ENCODE measurements at regions not wholly inside any gene's neighbourhood (a gene's known extent, or its start where the extent isn't known, plus 50 kb on each side); places are given as distances from the start of the nearest gene placed in this dataset.

- no peaks in the 10 kb centered on the region for H3K36me3 ChIP-seq (ENCODE audit: control insufficient read depth in 2 of 2, insufficient read depth in 2 of 2, low read length in 1 of 2)
- 100% methylated on average over 1 of the region's 1 CpG for WGBS
- H3K4me3 ChIP-seq (ENCODE audit: low read length in 2 of 2): no peak overlapping the region
- no peaks in the 10 kb centered on the region for H3K27me3 ChIP-seq (ENCODE audit: control insufficient read depth in 2 of 2, insufficient read depth in 1 of 2, low read length in 1 of 2)
- H3K27ac ChIP-seq (ENCODE audit: low read depth in 1 of 2, low read length in 1 of 2): no peak overlapping the region
- DNase-seq (ENCODE audit: low read depth in 6 of 9, low spot score in 9 of 9): no peak
- no peaks in the 10 kb centered on the region for H3K4me1 ChIP-seq (ENCODE audit: control insufficient read depth in 2 of 2, insufficient read depth in 2 of 2, low read length in 2 of 2)
- no peaks in the 10 kb centered on the region for H3K9me3 ChIP-seq (ENCODE audit: control insufficient read depth in 2 of 2, insufficient read depth in 1 of 2, low read length in 1 of 2)
These were observed 800.3 kb downstream of the TUSC7 start for GRCh38 chr3:117509858-117510257.

GRCh38 chr3:117510396-117510795, 800.8 kb downstream of the TUSC7 start:
- H3K27me3 ChIP-seq (ENCODE audit: control insufficient read depth in 2 of 2, insufficient read depth in 1 of 2, low read length in 1 of 2): no peaks in the 10 kb centered on the region
- no peaks in the 10 kb centered on the region for H3K9me3 ChIP-seq (ENCODE audit: control insufficient read depth in 2 of 2, insufficient read depth in 1 of 2, low read length in 1 of 2)
- H3K36me3 ChIP-seq (ENCODE audit: control insufficient read depth in 2 of 2, insufficient read depth in 2 of 2, low read length in 1 of 2): no peaks in the 10 kb centered on the region
- no peak overlapping the region for H3K27ac ChIP-seq (ENCODE audit: low read depth in 1 of 2, low read length in 1 of 2)
- no peaks in the 10 kb centered on the region for H3K4me1 ChIP-seq (ENCODE audit: control insufficient read depth in 2 of 2, insufficient read depth in 2 of 2, low read length in 2 of 2)
- H3K4me3 ChIP-seq (ENCODE audit: low read length in 2 of 2): no peak overlapping the region
- WGBS: 75% methylated on average over 1 of the region's 1 CpG
- no peak for DNase-seq (ENCODE audit: low read depth in 6 of 9, low spot score in 9 of 9)

DNA sequence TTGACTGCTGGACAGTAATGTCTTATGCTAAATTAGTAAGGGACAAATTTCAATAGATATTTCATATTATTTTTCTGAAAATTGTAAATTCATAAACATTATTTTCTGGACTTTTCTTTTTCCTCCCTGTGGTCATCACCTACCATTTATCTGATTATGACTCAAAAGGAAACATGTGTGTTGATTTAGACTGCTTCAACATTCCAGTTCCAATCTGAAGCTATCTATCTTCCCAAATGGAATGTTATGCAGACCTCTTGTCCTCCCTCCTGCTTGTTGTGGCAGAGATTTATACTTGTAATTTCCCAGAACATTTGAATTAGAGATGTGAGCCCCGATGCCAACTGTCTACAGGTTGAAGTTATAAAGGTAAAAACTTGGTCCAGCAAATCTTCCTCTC, 803.4 kb downstream of the TUSC7 start:
- H3K36me3 ChIP-seq (ENCODE audit: control insufficient read depth in 2 of 2, insufficient read depth in 2 of 2, low read length in 1 of 2): no peaks in the 10 kb centered on the region
- H3K4me1 ChIP-seq (ENCODE audit: control insufficient read depth in 2 of 2, insufficient read depth in 2 of 2, low read length in 2 of 2): no peaks in the 10 kb centered on the region
- no peak overlapping the region for H3K4me3 ChIP-seq (ENCODE audit: low read length in 2 of 2)
- no peak for DNase-seq (ENCODE audit: low read depth in 6 of 9, low spot score in 9 of 9)
- no peaks in the 10 kb centered on the region for H3K9me3 ChIP-seq (ENCODE audit: control insufficient read depth in 2 of 2, insufficient read depth in 1 of 2, low read length in 1 of 2)
- no peak overlapping the region for H3K27ac ChIP-seq (ENCODE audit: low read depth in 1 of 2, low read length in 1 of 2)
- no peaks in the 10 kb centered on the region for H3K27me3 ChIP-seq (ENCODE audit: control insufficient read depth in 2 of 2, insufficient read depth in 1 of 2, low read length in 1 of 2)
- 87% methylated on average over 1 of the region's 1 CpG for WGBS

- no peak overlapping the region for H3K4me3 ChIP-seq (ENCODE audit: low read length in 2 of 2)
- whole genome bisulfite sequencing: 98% methylated on average over 2 of the region's 2 CpGs
- no peaks in the 10 kb centered on the region for H3K27me3 ChIP-seq (ENCODE audit: control insufficient read depth in 2 of 2, insufficient read depth in 1 of 2, low read length in 1 of 2)
- no peaks in the 10 kb centered on the region for H3K36me3 ChIP-seq (ENCODE audit: control insufficient read depth in 2 of 2, insufficient read depth in 2 of 2, low read length in 1 of 2)
- no peak overlapping the region for H3K27ac ChIP-seq (ENCODE audit: low read depth in 1 of 2, low read length in 1 of 2)
- DNase-seq (ENCODE audit: low read depth in 6 of 9, low spot score in 9 of 9): no peak
- H3K9me3 ChIP-seq (ENCODE audit: control insufficient read depth in 2 of 2, insufficient read depth in 1 of 2, low read length in 1 of 2): no peaks in the 10 kb centered on the region
- H3K4me1 ChIP-seq (ENCODE audit: control insufficient read depth in 2 of 2, insufficient read depth in 2 of 2, low read length in 2 of 2): no peaks in the 10 kb centered on the region
These were observed 805.7 kb downstream of the TUSC7 start for GRCh38 chr3:117515309-117515708.

- no peaks in the 10 kb centered on the region for H3K4me1 ChIP-seq (ENCODE audit: control insufficient read depth in 2 of 2, insufficient read depth in 2 of 2, low read length in 2 of 2)
- no peaks in the 10 kb centered on the region for H3K9me3 ChIP-seq (ENCODE audit: control insufficient read depth in 2 of 2, insufficient read depth in 1 of 2, low read length in 1 of 2)
- no peak overlapping the region for H3K27ac ChIP-seq (ENCODE audit: low read depth in 1 of 2, low read length in 1 of 2)
- H3K4me3 ChIP-seq (ENCODE audit: low read length in 2 of 2): no peak overlapping the region
- DNase-seq (ENCODE audit: low read depth in 6 of 9, low spot score in 9 of 9): no peak
- 48% methylated on average over 4 of the region's 4 CpGs for WGBS
- no peaks in the 10 kb centered on the region for H3K36me3 ChIP-seq (ENCODE audit: control insufficient read depth in 2 of 2, insufficient read depth in 2 of 2, low read length in 1 of 2)
- no peaks in the 10 kb centered on the region for H3K27me3 ChIP-seq (ENCODE audit: control insufficient read depth in 2 of 2, insufficient read depth in 1 of 2, low read length in 1 of 2)
These were observed 808.8 kb downstream of the TUSC7 start for GRCh38 chr3:117518364-117518763.

DNA sequence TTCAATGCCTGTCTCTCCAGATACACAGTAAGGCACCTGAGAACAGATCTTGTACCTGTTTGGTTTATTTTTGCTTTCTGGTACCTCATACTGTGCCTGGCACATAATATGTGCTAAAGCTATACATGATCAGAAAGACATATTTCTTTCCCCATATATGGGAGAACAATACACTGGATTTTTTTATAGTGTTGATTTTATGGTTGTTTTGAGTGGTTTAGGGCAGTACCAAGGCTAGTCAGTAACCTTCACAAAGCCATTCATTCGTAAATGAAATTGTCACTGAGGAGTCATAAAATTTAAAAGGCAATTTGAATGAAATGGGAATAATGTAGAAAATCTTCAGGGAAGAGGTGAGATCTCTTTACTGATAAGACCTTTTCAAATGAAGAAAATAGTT, 810.2 kb downstream of the TUSC7 start:
- WGBS: 98% methylated on average over 1 of the region's 1 CpG
- DNase-seq (ENCODE audit: low read depth in 6 of 9, low spot score in 9 of 9): no peak
- Histone ChIP-seq H3K27me3 (ENCODE audit: control insufficient read depth in 2 of 2, insufficient read depth in 1 of 2, low read length in 1 of 2) (no peaks in the 10 kb centered on the region), H3K27ac (ENCODE audit: low read depth in 1 of 2, low read length in 1 of 2) (no peak overlapping the region), H3K4me1 (ENCODE audit: control insufficient read depth in 2 of 2, insufficient read depth in 2 of 2, low read length in 2 of 2) (no peaks in the 10 kb centered on the region), H3K9me3 (ENCODE audit: control insufficient read depth in 2 of 2, insufficient read depth in 1 of 2, low read length in 1 of 2) (no peaks in the 10 kb centered on the region), H3K36me3 (ENCODE audit: control insufficient read depth in 2 of 2, insufficient read depth in 2 of 2, low read length in 1 of 2) (no peaks in the 10 kb centered on the region), H3K4me3 (ENCODE audit: low read length in 2 of 2) (no peak overlapping the region)

GRCh38 chr3:117520582-117520981, 811.0 kb downstream of the TUSC7 start:
- Histone ChIP-seq H3K27me3 (ENCODE audit: control insufficient read depth in 2 of 2, insufficient read depth in 1 of 2, low read length in 1 of 2) (no peaks in the 10 kb centered on the region), H3K27ac (ENCODE audit: low read depth in 1 of 2, low read length in 1 of 2) (no peak overlapping the region), H3K36me3 (ENCODE audit: control insufficient read depth in 2 of 2, insufficient read depth in 2 of 2, low read length in 1 of 2) (no peaks in the 10 kb centered on the region), H3K4me3 (ENCODE audit: low read length in 2 of 2) (no peak overlapping the region), H3K4me1 (ENCODE audit: control insufficient read depth in 2 of 2, insufficient read depth in 2 of 2, low read length in 2 of 2) (no peaks in the 10 kb centered on the region), H3K9me3 (ENCODE audit: control insufficient read depth in 2 of 2, insufficient read depth in 1 of 2, low read length in 1 of 2) (no peaks in the 10 kb centered on the region)
- 94% methylated on average over 4 of the region's 4 CpGs for WGBS
- DNase-seq (ENCODE audit: low read depth in 6 of 9, low spot score in 9 of 9): no peak

DNA sequence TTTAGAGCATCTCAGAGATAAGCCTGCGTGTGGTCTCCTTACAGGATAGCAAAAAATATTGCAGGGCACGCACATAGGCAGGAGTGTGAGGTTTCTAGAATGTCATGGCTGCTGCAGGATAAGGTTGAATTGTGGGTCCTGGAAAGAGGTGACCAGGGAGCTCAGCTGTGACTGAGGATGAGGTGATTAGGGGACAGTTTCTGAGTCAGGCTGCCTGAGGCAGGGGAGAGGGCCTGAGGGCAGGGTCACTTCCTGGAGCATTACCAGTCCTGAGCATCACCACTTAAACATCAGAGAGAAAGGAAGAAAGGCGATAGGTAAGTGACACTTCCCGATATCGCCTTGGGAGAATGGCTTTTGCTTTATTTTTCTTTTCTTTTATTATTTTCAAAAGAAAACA, 813.8 kb downstream of the TUSC7 start:
- no peaks in the 10 kb centered on the region for H3K27me3 ChIP-seq (ENCODE audit: control insufficient read depth in 2 of 2, insufficient read depth in 1 of 2, low read length in 1 of 2)
- no peak for DNase-seq (ENCODE audit: low read depth in 6 of 9, low spot score in 9 of 9)
- H3K4me3 ChIP-seq (ENCODE audit: low read length in 2 of 2): no peak overlapping the region
- H3K4me1 ChIP-seq (ENCODE audit: control insufficient read depth in 2 of 2, insufficient read depth in 2 of 2, low read length in 2 of 2): no peaks in the 10 kb centered on the region
- no peaks in the 10 kb centered on the region for H3K9me3 ChIP-seq (ENCODE audit: control insufficient read depth in 2 of 2, insufficient read depth in 1 of 2, low read length in 1 of 2)
- 94% methylated on average over 5 of the region's 5 CpGs for WGBS
- no peaks in the 10 kb centered on the region for H3K36me3 ChIP-seq (ENCODE audit: control insufficient read depth in 2 of 2, insufficient read depth in 2 of 2, low read length in 1 of 2)
- no peak overlapping the region for H3K27ac ChIP-seq (ENCODE audit: low read depth in 1 of 2, low read length in 1 of 2)

- no peaks in the 10 kb centered on the region for H3K36me3 ChIP-seq (ENCODE audit: control insufficient read depth in 2 of 2, insufficient read depth in 2 of 2, low read length in 1 of 2)
- no peak overlapping the region for H3K4me3 ChIP-seq (ENCODE audit: low read length in 2 of 2)
- H3K9me3 ChIP-seq (ENCODE audit: control insufficient read depth in 2 of 2, insufficient read depth in 1 of 2, low read length in 1 of 2): no peaks in the 10 kb centered on the region
- H3K4me1 ChIP-seq (ENCODE audit: control insufficient read depth in 2 of 2, insufficient read depth in 2 of 2, low read length in 2 of 2): no peaks in the 10 kb centered on the region
- DNase-seq (ENCODE audit: low read depth in 6 of 9, low spot score in 9 of 9): no peak
- WGBS: 78% methylated on average over 4 of the region's 4 CpGs
- no peaks in the 10 kb centered on the region for H3K27me3 ChIP-seq (ENCODE audit: control insufficient read depth in 2 of 2, insufficient read depth in 1 of 2, low read length in 1 of 2)
- H3K27ac ChIP-seq (ENCODE audit: low read depth in 1 of 2, low read length in 1 of 2): no peak overlapping the region
These were observed 815.3 kb downstream of the TUSC7 start for GRCh38 chr3:117524890-117525289.

- Histone ChIP-seq H3K27me3 (ENCODE audit: control insufficient read depth in 2 of 2, insufficient read depth in 1 of 2, low read length in 1 of 2) (no peaks in the 10 kb centered on the region), H3K4me1 (ENCODE audit: control insufficient read depth in 2 of 2, insufficient read depth in 2 of 2, low read length in 2 of 2) (no peaks in the 10 kb centered on the region), H3K36me3 (ENCODE audit: control insufficient read depth in 2 of 2, insufficient read depth in 2 of 2, low read length in 1 of 2) (no peaks in the 10 kb centered on the region), H3K4me3 (ENCODE audit: low read length in 2 of 2) (no peak overlapping the region), H3K27ac (ENCODE audit: low read depth in 1 of 2, low read length in 1 of 2) (no peak overlapping the region), H3K9me3 (ENCODE audit: control insufficient read depth in 2 of 2, insufficient read depth in 1 of 2, low read length in 1 of 2) (no peaks in the 10 kb centered on the region)
- peak in 2 of 9 donors; percentile 6 to 14 for DNase-seq (ENCODE audit: low read depth in 6 of 9, low spot score in 9 of 9)
- WGBS: 63% methylated on average over 3 of the region's 3 CpGs
These were observed 817.0 kb downstream of the TUSC7 start for GRCh38 chr3:117526470-117527079.
